ENCODE measurements at regions not wholly inside any gene's neighbourhood (a gene's known extent, or its start where the extent isn't known, plus 50 kb on each side); places are given as distances from the start of the nearest gene placed in this dataset.
A peak's percentile ranks its signal among the peaks of the same experiment; 100 is the strongest.

DNA sequence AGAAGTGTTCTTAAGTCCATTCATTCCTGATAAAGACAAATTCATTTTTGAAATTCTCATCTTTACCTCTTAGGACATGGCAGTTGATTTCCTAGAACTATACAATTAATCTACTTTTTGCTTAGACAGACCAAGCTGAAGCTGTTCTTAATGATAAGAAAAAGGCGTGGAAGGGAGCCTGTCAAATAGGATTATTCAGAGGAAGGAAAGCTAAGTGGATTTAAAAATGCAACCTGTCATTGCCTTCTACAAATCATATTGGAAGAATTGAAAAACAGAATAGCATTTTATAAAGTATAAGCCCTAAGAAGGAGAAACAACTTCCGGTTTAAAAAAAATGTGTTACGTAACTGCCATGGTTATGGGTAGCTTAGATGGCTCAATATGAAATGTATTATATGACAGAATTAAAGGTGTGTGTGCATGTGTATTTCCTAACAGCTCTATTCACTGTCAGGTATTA lies 81.2 kb upstream of the RAP2B start:
- no peak for TF ChIP-seq GLIS3 (CRISPR knock-in tag; IDR thresholded peaks at IDR 0.05)
- TF ChIP-seq ZFP30 (CRISPR knock-in tag; IDR thresholded peaks at IDR 0.05) = no peak
- no peak for TF ChIP-seq ESRRG (CRISPR knock-in tag; IDR thresholded peaks at IDR 0.05)
- TF ChIP-seq, protein P1, sequence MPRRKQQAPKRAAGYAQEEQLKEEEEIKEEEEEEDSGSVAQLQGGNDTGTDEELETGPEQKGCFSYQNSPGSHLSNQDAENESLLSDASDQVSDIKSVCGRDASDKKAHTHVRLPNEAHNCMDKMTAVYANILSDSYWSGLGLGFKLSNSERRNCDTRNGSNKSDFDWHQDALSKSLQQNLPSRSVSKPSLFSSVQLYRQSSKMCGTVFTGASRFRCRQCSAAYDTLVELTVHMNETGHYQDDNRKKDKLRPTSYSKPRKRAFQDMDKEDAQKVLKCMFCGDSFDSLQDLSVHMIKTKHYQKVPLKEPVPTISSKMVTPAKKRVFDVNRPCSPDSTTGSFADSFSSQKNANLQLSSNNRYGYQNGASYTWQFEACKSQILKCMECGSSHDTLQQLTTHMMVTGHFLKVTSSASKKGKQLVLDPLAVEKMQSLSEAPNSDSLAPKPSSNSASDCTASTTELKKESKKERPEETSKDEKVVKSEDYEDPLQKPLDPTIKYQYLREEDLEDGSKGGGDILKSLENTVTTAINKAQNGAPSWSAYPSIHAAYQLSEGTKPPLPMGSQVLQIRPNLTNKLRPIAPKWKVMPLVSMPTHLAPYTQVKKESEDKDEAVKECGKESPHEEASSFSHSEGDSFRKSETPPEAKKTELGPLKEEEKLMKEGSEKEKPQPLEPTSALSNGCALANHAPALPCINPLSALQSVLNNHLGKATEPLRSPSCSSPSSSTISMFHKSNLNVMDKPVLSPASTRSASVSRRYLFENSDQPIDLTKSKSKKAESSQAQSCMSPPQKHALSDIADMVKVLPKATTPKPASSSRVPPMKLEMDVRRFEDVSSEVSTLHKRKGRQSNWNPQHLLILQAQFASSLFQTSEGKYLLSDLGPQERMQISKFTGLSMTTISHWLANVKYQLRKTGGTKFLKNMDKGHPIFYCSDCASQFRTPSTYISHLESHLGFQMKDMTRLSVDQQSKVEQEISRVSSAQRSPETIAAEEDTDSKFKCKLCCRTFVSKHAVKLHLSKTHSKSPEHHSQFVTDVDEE (CRISPR knock-in tag; IDR thresholded peaks at IDR 0.05) = no peak
- no peak for TF ChIP-seq ZNF8 (CRISPR knock-in tag; IDR thresholded peaks at IDR 0.05)
- TF ChIP-seq, protein P2, sequence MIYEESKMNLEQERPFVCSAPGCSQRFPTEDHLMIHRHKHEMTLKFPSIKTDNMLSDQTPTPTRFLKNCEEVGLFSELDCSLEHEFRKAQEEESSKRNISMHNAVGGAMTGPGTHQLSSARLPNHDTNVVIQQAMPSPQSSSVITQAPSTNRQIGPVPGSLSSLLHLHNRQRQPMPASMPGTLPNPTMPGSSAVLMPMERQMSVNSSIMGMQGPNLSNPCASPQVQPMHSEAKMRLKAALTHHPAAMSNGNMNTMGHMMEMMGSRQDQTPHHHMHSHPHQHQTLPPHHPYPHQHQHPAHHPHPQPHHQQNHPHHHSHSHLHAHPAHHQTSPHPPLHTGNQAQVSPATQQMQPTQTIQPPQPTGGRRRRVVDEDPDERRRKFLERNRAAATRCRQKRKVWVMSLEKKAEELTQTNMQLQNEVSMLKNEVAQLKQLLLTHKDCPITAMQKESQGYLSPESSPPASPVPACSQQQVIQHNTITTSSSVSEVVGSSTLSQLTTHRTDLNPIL (CRISPR knock-in tag; IDR thresholded peaks at IDR 0.05; ENCODE audit: low read depth) = no peak
- TF ChIP-seq SNAI2 (CRISPR knock-in tag; IDR thresholded peaks at IDR 0.05) = no peak
- TF ChIP-seq, protein P3, sequence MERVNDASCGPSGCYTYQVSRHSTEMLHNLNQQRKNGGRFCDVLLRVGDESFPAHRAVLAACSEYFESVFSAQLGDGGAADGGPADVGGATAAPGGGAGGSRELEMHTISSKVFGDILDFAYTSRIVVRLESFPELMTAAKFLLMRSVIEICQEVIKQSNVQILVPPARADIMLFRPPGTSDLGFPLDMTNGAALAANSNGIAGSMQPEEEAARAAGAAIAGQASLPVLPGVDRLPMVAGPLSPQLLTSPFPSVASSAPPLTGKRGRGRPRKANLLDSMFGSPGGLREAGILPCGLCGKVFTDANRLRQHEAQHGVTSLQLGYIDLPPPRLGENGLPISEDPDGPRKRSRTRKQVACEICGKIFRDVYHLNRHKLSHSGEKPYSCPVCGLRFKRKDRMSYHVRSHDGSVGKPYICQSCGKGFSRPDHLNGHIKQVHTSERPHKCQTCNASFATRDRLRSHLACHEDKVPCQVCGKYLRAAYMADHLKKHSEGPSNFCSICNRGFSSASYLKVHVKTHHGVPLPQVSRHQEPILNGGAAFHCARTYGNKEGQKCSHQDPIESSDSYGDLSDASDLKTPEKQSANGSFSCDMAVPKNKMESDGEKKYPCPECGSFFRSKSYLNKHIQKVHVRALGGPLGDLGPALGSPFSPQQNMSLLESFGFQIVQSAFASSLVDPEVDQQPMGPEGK (CRISPR knock-in tag; IDR thresholded peaks at IDR 0.05; ENCODE audit: borderline replicate concordance) = no peak
- TF ChIP-seq, protein P4, sequence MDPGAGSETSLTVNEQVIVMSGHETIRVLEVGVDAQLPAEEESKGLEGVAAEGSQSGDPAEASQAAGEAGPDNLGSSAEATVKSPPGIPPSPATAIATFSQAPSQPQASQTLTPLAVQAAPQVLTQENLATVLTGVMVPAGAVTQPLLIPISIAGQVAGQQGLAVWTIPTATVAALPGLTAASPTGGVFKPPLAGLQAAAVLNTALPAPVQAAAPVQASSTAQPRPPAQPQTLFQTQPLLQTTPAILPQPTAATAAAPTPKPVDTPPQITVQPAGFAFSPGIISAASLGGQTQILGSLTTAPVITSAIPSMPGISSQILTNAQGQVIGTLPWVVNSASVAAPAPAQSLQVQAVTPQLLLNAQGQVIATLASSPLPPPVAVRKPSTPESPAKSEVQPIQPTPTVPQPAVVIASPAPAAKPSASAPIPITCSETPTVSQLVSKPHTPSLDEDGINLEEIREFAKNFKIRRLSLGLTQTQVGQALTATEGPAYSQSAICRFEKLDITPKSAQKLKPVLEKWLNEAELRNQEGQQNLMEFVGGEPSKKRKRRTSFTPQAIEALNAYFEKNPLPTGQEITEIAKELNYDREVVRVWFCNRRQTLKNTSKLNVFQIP (CRISPR knock-in tag; IDR thresholded peaks at IDR 0.05; ENCODE audit: borderline replicate concordance, low read depth) = no peak
- ATAC-seq = no peak

DNA sequence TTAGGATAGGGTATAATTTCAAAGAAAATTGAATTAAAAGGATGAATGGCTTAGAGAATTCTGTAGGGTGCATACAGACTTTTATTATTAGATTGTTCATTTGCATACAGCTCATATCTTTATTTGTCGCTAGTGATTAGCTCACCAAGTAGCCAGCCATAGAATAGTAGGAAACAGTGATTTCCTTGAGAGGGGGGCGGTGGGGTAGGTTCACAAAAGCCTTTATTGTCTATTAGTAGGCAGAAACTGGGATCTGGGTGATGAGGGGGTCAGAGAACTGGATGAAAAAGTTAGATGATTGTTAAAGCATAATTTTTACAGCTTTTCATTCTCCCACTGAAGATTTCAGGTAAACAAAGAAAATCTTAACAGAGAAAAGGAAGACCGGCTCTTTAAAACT lies 77.6 kb upstream of the RAP2B start:
- no peak for TF ChIP-seq ZNF8 (CRISPR knock-in tag; IDR thresholded peaks at IDR 0.05)
- no peak for ATAC-seq

DNA sequence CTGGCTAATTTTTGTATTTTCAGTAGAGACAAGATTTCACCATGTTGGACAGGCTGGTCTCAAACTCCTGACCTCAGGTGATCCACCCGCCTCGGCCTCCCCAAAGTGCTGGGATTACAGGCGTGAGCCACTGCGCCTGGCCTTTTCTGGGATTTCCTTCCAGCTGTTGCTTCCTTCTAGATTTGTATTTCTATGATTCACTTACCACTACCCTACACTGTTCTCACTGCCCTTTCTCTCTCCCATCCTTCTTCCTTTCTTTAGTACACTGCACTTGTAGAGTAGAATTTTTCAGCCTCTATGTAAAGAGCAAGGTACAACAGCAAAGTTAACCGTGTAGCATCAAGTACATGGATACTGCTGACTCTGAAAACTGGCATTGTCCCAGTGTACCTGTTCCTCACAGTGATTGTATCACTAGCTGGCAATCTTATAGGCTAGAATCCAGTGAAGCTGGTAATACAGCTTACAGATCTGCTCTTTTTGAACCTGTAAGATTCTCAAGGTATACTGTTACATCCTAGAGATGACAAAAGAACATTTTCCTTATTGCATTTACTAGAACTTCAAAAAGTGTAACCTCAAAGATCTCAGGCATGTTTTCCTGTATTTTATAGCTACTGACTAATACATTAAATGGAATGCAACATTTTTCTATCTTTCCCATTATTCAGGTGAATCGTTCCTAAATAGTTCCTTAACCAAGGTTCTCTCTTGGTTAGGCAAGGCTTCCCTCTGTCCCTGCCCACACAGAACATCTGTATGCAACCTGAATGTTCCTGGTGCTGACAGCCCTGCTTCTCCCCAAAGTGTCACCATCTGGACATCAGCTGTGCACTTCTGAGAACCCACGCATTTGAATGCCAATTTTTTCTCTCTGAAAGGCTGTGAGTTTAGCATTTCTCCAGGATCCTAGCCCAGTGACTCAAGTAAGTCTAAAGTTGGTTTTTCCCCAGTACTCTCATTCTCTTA lies 74.1 kb upstream of the RAP2B start:
- peak; percentile 72 for ATAC-seq
- no peak for TF ChIP-seq ZFP3 (CRISPR knock-in tag; IDR thresholded peaks at IDR 0.05)

DNA sequence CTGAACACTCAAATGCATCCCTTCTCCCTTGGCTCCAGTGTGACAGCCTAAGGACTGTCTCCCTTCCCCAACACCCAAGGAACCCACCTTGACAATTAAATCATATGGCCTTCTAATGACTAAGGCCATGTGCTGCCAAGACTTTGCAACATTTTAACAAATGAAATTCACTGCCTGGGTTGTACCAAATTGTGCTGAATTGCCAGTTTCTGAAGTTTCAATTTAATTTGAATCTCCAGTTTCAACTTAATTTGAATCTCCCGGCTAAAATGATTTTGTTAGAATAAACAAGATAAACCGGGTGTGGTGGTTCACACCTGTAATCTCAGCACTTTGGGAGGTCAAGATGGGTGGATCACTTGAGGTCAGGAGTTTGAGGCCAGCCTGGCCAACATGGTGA lies 72.4 kb upstream of the RAP2B start:
- ATAC-seq = no peak
- TF ChIP-seq, protein P3 (CRISPR knock-in tag; IDR thresholded peaks at IDR 0.05; ENCODE audit: borderline replicate concordance) = no peak
- TF ChIP-seq GLIS3 (CRISPR knock-in tag; IDR thresholded peaks at IDR 0.05) = no peak
- TF ChIP-seq ZFP30 (CRISPR knock-in tag; IDR thresholded peaks at IDR 0.05) = no peak
- no peak for TF ChIP-seq ISL1 (CRISPR knock-in tag; IDR thresholded peaks at IDR 0.05)
- no peak for TF ChIP-seq ARNTL (CRISPR knock-in tag; IDR thresholded peaks at IDR 0.05; ENCODE audit: borderline replicate concordance, low read depth)
- TF ChIP-seq ZNF565 (CRISPR knock-in tag; conservative IDR thresholded peaks at IDR 0.05; ENCODE audit: low read depth) = no peak

DNA sequence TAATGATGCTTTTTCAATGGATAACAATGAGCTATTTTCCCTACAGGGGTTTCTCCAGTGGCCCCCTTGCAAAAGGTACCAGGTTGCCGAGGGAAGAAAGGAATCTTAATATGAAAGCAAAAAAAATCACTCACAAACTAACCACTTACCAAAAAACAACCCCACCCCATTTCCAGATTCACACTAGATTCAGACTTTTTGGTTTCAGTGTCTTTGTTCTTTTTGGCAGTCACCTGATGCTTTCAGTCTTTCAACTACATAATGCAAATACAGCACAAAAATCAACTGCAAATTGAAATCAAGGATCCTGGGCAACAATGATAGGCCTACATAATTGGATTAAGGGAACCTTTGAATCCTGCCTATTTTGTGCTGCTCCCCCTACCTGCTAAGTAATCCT lies 71.1 kb upstream of the RAP2B start:
- no peak for ATAC-seq
- TF ChIP-seq, protein P5, sequence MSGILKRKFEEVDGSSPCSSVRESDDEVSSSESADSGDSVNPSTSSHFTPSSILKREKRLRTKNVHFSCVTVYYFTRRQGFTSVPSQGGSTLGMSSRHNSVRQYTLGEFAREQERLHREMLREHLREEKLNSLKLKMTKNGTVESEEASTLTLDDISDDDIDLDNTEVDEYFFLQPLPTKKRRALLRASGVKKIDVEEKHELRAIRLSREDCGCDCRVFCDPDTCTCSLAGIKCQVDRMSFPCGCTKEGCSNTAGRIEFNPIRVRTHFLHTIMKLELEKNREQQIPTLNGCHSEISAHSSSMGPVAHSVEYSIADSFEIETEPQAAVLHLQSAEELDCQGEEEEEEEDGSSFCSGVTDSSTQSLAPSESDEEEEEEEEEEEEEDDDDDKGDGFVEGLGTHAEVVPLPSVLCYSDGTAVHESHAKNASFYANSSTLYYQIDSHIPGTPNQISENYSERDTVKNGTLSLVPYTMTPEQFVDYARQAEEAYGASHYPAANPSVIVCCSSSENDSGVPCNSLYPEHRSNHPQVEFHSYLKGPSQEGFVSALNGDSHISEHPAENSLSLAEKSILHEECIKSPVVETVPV (CRISPR knock-in tag; IDR thresholded peaks at IDR 0.05) = no peak
- TF ChIP-seq, protein P3 (CRISPR knock-in tag; IDR thresholded peaks at IDR 0.05; ENCODE audit: borderline replicate concordance) = no peak
- TF ChIP-seq ZNF70 (CRISPR knock-in tag; IDR thresholded peaks at IDR 0.05) (no peak), ZFP30 (CRISPR knock-in tag; IDR thresholded peaks at IDR 0.05) (no peak), ESRRG (CRISPR knock-in tag; IDR thresholded peaks at IDR 0.05) (no peak), ZC3H10 (CRISPR knock-in tag; IDR thresholded peaks at IDR 0.05) (no peak), TOX (CRISPR knock-in tag; IDR thresholded peaks at IDR 0.05; ENCODE audit: borderline replicate concordance) (no peak), ISL1 (CRISPR knock-in tag; IDR thresholded peaks at IDR 0.05) (no peak), SNAI2 (CRISPR knock-in tag; IDR thresholded peaks at IDR 0.05) (no peak), ZFP3 (CRISPR knock-in tag; IDR thresholded peaks at IDR 0.05) (no peak)
